Esophagus muscularis mucosa (tissue), 4 donors: ENCODE measurements at regions not wholly inside any gene's neighbourhood (a gene's known extent, or its start where the extent isn't known, plus 50 kb on each side); places are given as distances from the start of the nearest gene placed in this dataset.
"Not testable (repeated sequence)": the region's sequence is repeated elsewhere in the genome, so short reads cannot be mapped to it uniquely, and the experiment has no call there.

Source experiments
- DNase-seq: peaks from one replicate; pipeline ENCODE4 v3.0.0-alpha.2; 2017; ENCODE audit errors: extremely low spot score
- H3K27ac ChIP-seq, 4 donors: fragments of 200-600 bp; sonication (generic); replicated peaks in 1 of 4; 1 replicate in 3 of 4; 2 replicates in 1 of 4; pipeline ENCODE4 v1.5.1; 2016 to 2019; ENCODE audit warnings: mild to moderate bottlenecking in 1 of 4
- H3K27me3 ChIP-seq, 4 donors: fragments of 200-600 bp; sonication (generic); one replicate each; pipeline versions ENCODE4 v1.5.1 to v1.6.0; 2016 to 2019
- H3K36me3 ChIP-seq, 4 donors: fragments of 200-600 bp; sonication (generic); one replicate each; pipeline ENCODE4 v1.5.1; 2016 to 2019
- H3K4me1 ChIP-seq, 4 donors: fragments of 200-600 bp; sonication (generic); one replicate each; pipeline ENCODE4 v1.5.1; 2016 to 2019
- H3K4me3 ChIP-seq, 4 donors: fragments of 200-600 bp; sonication (generic); 1 replicate in 2 of 4; 2 replicates in 2 of 4; pipeline ENCODE4 v1.5.1; 2016 to 2019; ENCODE audit warnings: mild to moderate bottlenecking in 4 of 4, moderate library complexity in 1 of 4
- H3K9me3 ChIP-seq, 4 donors: fragments of 200-600 bp; sonication (generic); 1 replicate in 3 of 4; 2 replicates in 1 of 4; pipeline ENCODE4 v1.5.1; 2016 to 2019
- CTCF ChIP-seq, 3 experiments: fragments of 200-600 bp in 2 of 3; fragments of 450-650 bp in 1 of 3; sonication (generic) in 2 of 3; IDR thresholded peaks; one replicate each; pipeline ENCODE4 v1.5.1; 2017 to 2019; ENCODE audit warnings: antibody characterized with exemption in 3 of 3, mild to moderate bottlenecking in 2 of 3, moderate library complexity in 1 of 3
- EP300 ChIP-seq: sonication (generic); formaldehyde crosslinking; IDR thresholded peaks from one replicate; pipeline ENCODE4 v1.6.1; 2017; ENCODE audit warnings: antibody characterized with exemption
- POLR2A ChIP-seq: fragments of 450-650 bp; IDR thresholded peaks from one replicate; pipeline ENCODE4 v1.6.1; 2017; ENCODE audit warnings: antibody characterized with exemption, moderate library complexity, mild to moderate bottlenecking, low read depth
- POLR2AphosphoS5 ChIP-seq, 2 donors: sonication (generic); formaldehyde crosslinking; IDR thresholded peaks; one replicate each; pipeline ENCODE4 v1.6.1; 2017; ENCODE audit warnings: antibody characterized with exemption in 2 of 2
- WGBS: methylation state at CpG from one replicate; pipeline ENCODE4 v1.1.5; 2018; 5-methylcytosine and 5-hydroxymethylcytosine counted together
- intact Hi-C: fragments of 100-400 bp; cut with DNase I; formaldehyde crosslinking; loops from one replicate; pipeline ENCODE4 v1.15.1; 2023

- Histone ChIP-seq H3K4me1 (peaks cover 0 to 14% (median 0%) of the 10 kb centered on the region in 4 donors), H3K9me3 (peaks cover 0 to 11% (median 9%) of the 10 kb centered on the region in 4 donors), H3K27ac (no peak overlapping the region), H3K36me3 (no peaks in the 10 kb centered on the region), H3K4me3 (peak overlapping the region; percentile 5 to 34 (median 24)), H3K27me3 (no peaks in the 10 kb centered on the region)
- no peak for DNase-seq
- WGBS = 13% methylated on average over 2 of the region's 2 CpGs
- intact Hi-C loops = no loop called here
- TF ChIP-seq CTCF (IDR thresholded peaks at IDR 0.05) = no peak
- TF ChIP-seq POLR2AphosphoS5 (IDR thresholded peaks at IDR 0.05) = no peak
- no peak for TF ChIP-seq POLR2A
- TF ChIP-seq EP300 = no peak
These were observed 228.7 kb upstream of the SLC8A1 start for GRCh38 chr2:40680547-40680946.

DNA sequence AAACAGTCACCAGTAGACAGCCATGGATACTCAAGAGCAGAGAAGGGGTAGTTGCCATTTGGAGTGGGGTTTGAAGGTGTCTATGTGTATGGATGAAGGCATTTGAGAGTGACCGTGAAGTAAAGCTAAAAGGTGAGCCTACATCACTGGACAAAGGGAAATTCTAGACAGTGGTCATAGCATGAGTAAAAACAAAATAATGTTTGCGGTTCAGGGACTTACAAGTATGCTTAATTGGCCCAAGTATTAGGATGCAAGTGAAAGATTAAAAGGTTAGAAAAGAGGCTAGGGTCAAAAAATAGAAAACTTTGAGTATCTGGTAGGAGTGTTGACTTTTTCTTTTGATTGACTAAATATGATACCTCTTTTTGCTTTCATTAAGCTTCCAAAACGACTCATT is 238.1 kb upstream of the SLC8A1 start:
- Histone ChIP-seq H3K9me3 (no peaks in the 10 kb centered on the region), H3K36me3 (no peaks in the 10 kb centered on the region), H3K4me3 (no peak overlapping the region), H3K4me1 (no peaks in the 10 kb centered on the region), H3K27ac (peak overlapping the region in 1 of 4 donors; percentile 22), H3K27me3 (no peaks in the 10 kb centered on the region)
- TF ChIP-seq CTCF (IDR thresholded peaks at IDR 0.05) (no peak), EP300 (no peak), POLR2A (no peak), POLR2AphosphoS5 (IDR thresholded peaks at IDR 0.05) (no peak)
- 84% methylated on average over 3 of the region's 3 CpGs for WGBS
- DNase-seq = no peak
- intact Hi-C loops = no loop called here

DNA sequence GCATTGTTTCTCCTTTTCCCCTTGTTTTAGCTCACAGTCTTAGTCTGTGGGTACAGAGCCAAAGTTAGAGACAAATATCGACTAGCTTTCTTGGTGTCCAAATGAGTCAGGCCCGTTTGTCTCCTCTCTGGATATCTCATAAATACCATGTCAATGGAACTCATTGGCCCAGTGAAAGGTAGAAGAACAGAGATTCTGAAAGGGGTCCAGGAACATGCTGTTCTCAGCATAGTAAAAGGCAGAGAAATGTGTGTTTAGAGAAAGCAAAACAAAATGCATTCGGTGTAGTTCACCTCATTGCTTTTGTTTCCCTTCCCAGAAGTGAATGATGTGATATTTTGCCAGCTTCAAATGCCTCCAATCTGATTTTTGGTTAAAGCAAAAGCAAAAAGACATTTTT is 238.6 kb upstream of the SLC8A1 start:
- 82% methylated on average over 3 of the region's 3 CpGs for WGBS
- Histone ChIP-seq H3K27ac (peak overlapping the region in 1 of 4 donors; percentile 51), H3K9me3 (no peaks in the 10 kb centered on the region), H3K27me3 (no peaks in the 10 kb centered on the region), H3K4me3 (no peak overlapping the region), H3K36me3 (no peaks in the 10 kb centered on the region), H3K4me1 (no peaks in the 10 kb centered on the region)
- no peak for DNase-seq
- intact Hi-C loops = no loop called here
- TF ChIP-seq CTCF (IDR thresholded peaks at IDR 0.05) (no peak), POLR2AphosphoS5 (IDR thresholded peaks at IDR 0.05) (no peak), EP300 (no peak), POLR2A (no peak)

- H3K4me3 ChIP-seq = no peak overlapping the region
- no peaks in the 10 kb centered on the region for H3K9me3 ChIP-seq
- WGBS = 71% methylated on average over 5 of the region's 5 CpGs
- TF ChIP-seq POLR2A = no peak
- no peak for TF ChIP-seq CTCF (IDR thresholded peaks at IDR 0.05)
- no peak overlapping the region for H3K27ac ChIP-seq
- intact Hi-C loops = no loop called here
- H3K27me3 ChIP-seq = no peaks in the 10 kb centered on the region
- DNase-seq = no peak
- H3K36me3 ChIP-seq = no peaks in the 10 kb centered on the region
- H3K4me1 ChIP-seq = no peaks in the 10 kb centered on the region
These were observed 248.5 kb upstream of the SLC8A1 start for GRCh38 chr2:40700231-40700954.

DNA sequence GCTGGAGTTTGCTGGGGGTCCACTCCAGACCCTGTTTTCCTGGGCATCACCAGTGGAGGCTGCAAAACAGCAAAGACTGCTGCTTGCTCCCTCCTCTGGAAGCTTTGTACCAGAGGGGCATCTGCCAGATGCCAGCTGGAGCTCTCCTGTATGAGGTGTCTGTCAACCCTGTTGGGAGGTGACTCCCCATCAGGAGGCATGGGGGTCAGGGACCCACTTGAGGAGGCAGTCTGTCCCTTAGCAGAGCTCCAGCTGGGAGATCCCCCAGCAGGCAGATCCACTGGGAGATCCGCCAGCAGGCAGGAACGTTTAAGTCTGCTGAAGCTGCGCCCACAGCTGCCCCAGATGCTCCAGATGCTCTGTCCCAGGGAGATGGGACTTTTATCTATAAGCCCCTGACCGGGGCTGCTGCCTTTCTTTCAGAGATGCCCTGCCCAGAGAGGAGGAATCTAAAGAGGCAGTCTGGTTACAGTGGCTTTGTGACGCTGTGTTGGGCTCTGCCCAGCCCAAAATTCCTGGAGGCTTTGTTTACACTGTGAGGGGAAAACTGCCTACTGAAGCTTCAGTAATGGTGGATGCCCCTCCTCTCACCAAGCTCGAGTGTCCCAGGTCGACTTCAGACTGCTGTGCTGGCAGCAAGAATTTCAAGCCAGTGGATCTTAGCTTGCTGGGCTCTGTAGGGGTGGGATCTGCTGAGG is 260.5 kb upstream of the SLC8A1 start:
- not testable (repeated sequence) for DNase-seq, H3K9me3 ChIP-seq
- WGBS = 31% methylated on average over 3 of the region's 7 CpGs

More for the DNA sequence above, 260.5 kb upstream of the SLC8A1 start:
- H3K4me1 ChIP-seq, H3K27ac ChIP-seq, H3K27me3 ChIP-seq, H3K4me3 ChIP-seq, H3K36me3 ChIP-seq, intact Hi-C loops: not testable (repeated sequence)
